GM19035 (cell line): ENCODE measurements at regions not wholly inside any gene's neighbourhood (a gene's known extent, or its start where the extent isn't known, plus 50 kb on each side); places are given as distances from the start of the nearest gene placed in this dataset.

Experiments
- ATAC-seq: cut with Tn5 transposase; IDR thresholded peaks from one replicate; pipeline ENCODE4 v1.9.1; 2021; ENCODE audit not compliant: unreplicated experiment

DNA sequence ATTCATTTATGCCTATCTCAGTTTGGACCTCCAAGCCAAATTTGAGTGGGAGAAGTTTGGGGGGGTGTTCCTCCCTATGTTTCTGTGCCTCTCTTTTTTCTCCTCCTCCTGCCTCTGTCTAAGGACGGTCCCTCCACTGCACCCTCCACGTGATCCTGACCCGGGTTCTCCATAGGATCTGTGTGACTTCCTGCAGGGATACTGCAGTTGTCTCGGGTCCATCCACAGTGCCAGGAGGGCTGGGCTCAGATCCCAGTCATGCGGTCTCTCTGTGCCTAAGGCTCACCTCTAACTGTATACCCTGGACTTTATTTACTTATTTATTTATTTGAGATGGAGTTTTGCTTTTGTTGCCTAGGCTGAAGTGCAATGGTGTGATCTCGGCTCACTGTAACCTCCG is 1354.5 kb downstream of the BRD1 start:
- no peak for ATAC-seq

GRCh38 chr22:48464246-48464645 is 1363.4 kb downstream of the BRD1 start:
- ATAC-seq: no peak

DNA sequence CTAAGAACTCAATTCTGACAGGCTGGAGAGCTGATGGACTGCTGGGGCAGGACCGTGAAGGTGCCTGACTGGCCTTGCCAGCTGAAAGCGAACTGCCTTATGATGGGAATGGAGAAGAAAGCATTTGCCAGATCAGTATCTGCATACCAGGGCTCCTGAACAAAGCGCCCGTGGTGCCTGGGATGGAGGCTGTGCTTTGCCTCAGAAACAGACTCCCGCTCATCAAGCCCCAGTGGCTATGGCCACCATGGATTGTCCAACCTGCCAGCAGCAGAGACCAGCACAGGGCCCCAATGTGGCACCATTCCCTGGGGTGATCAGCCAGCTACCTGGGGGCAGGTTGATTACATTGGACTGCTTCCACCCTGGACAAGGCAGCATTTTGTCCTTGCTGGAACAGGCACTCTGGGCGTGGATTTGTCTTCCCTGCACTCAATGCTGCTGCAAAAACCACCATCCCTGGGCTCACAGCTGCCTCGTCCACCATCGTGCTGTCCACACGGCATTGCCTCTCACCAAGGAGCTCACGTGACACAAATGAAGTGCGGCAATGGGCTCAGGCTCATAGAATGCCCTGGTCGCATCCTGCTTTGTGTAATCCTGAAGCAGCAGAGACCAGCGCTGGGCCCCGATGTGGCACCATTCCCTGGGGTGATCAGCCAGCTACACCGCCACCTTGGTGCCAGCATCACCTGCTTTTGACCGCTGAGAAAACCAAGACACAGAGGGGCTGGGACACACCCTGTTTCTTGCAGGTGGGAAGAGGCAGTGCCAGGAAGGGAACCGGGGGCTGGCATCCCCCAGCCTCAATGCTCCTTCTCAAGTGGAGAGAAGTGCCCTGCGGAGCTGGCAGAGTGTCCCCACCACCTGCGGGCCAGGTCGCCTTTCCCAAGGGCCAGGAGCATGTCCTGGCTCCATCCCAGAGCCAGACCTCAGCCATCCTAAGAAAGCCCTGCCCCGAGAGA is 1367.5 kb downstream of the BRD1 start:
- ATAC-seq: no peak

DNA sequence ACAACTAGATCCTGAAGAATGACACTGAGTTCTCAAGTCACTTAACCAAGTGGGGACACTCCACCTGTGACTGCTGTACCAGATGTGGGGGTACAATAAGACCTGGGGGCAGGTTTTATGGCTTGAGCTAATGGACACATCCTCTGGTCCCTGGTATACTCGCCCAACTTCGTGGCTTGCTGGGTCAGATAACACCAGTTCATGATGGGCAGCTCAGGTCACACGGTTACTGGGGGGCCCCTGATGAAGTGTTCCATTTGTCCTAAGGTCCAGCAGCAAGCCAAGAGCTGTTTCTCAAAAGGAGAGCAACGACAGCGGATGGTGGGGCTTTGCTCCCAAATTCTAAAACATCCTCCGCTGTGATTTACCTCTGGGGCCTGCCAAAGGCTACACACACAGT is 1368.4 kb downstream of the BRD1 start:
- no peak for ATAC-seq

DNA sequence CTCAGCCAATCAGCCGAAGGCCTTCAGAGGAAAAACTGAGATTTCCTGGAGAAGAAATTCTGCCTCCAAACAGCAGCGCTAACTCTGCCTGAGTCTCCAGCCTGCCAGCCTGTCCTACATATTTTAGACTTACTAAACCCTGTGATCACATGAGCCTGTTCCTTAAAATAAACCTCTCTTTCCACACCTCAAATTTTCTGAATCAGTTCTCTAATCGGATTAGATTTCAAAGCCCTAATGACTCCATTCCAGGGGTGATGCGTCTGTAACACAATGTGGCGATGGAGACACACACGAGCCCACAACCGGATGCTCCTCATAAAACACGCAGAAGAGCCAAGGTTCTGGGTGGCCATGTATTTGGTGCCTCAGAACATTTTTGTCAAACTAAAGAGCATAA is 1371.2 kb downstream of the BRD1 start:
- ATAC-seq: no peak

GRCh38 chr22:48453751-48454485 is 1373.8 kb downstream of the BRD1 start:
- ATAC-seq: no peak

- no peak for ATAC-seq
Measured at GRCh38 chr22:48453171-48453570, 1374.5 kb downstream of the BRD1 start.

DNA sequence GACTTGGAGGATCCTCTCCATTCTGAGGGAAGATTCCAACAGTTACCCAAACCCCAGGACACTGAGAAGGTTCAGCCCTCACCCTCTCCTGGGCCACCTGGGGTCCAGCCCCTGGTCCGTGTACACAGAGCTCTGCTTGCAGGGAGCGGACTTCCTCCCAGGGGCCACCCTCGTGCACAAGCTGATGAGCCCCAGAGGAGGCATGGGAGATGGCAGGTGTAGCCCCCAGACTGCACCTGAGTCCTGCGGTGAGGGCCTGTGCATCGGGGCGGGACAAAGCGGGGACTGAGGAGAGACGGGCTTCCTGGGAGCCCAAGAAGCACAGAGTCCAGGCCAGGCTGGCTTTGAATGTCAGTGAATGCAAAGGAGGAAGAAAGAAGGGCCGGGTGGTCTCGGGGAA is 1374.9 kb downstream of the BRD1 start:
- ATAC-seq: no peak

- no peak for ATAC-seq
Measured at GRCh38 chr22:48451891-48452290, 1375.8 kb downstream of the BRD1 start.

DNA sequence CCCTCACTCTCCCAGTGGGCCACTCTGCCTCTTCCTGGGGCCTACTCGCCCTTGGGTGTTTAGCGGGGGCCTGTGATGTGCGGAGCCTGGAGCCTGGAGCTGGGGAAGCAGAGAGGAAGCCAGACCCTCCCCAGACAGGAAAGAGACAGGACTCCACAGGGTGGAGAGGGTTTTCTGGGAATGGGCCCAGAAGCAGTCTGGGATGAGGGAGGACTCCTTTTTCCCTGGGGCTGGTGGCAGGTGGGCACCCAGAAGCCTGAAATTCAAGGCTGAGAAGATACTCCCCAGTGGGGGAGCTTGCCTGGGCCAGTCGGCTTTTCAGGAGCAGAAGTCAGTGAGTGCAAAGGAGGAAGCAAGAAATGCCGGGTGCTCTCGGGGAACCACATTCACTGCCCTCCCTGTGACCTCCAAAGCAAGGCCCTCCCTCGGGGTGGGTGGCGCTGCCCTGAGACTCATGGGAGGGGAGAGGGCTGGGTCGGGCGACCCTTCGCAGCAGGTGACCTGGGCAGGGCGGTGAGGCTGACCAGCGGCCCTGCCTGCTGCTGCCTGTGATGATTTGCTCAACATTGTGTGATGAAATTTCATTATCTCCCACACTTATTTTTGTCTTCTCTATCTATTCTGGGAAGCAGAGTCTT is 1377.4 kb downstream of the BRD1 start:
- ATAC-seq: no peak

DNA sequence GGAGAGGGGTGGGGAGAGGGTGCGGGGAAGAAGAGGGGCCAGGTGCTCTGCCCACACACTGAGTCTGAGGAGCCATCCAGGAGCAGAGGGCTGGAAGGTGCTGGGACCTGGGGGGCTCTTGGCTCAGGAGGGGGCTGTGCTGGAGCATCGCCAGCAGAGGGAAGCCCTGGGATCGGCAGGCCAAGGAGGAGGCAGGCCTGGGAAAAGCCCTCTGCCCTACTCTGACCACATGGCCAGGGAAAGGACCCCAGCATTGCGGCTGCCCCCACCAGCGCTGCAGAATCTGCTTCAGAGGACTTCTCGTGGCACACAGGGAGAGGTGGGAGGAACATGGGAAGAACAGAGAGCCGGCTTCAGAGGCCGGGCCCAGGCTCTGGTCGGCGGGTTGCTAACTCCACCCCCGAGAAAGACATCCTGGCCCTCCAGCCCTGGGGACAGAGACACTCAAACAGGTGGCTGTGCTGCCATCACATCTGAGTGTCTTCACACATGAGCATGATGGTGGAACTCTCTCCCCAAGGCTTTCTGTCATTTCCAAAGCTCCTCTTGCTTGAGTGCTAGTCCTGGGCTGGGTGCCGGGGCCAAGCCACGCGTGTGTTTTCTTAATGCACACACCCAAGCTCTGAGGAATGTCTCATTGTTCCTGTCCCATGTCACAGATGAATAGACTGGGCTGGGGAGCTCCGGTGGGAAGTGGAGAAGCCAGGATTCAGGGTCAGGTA is 1378.0 kb downstream of the BRD1 start:
- no peak for ATAC-seq

GRCh38 chr22:48448821-48449220 is 1378.9 kb downstream of the BRD1 start:
- ATAC-seq: no peak

DNA sequence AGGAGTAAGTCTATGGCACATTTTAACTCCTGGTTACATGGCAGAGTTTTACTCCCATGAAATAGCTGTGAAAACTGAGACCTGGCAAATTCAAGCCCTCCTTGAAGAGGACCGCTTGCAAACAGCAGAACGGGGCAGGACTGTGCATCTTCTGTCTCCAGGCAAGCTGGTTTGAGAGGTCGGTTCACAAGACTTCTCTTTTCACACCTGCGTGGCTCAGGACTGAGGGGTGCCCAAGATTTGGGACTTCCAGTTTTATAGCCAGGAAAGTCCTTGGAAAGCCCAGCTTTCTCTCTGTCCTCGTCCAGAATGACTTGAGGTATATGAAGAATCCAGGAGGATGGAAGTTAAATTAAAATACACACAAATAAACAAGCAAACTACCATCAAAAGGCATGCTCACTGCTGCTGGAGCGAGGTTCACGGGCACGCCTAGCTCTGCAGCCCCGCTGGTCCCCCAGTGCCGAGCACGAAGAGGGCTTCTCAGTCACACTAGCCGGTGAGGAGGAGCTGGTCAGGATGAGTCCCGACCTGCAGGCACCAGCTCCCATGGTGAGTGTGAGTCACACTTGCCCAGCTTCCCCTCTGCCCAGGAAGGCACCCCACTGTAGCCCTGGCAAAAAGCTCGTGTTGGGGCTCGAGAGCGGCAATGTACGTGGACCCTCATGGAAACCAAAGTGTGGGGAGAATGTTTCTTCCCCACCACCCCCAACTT is 1382.4 kb downstream of the BRD1 start:
- no peak for ATAC-seq

DNA sequence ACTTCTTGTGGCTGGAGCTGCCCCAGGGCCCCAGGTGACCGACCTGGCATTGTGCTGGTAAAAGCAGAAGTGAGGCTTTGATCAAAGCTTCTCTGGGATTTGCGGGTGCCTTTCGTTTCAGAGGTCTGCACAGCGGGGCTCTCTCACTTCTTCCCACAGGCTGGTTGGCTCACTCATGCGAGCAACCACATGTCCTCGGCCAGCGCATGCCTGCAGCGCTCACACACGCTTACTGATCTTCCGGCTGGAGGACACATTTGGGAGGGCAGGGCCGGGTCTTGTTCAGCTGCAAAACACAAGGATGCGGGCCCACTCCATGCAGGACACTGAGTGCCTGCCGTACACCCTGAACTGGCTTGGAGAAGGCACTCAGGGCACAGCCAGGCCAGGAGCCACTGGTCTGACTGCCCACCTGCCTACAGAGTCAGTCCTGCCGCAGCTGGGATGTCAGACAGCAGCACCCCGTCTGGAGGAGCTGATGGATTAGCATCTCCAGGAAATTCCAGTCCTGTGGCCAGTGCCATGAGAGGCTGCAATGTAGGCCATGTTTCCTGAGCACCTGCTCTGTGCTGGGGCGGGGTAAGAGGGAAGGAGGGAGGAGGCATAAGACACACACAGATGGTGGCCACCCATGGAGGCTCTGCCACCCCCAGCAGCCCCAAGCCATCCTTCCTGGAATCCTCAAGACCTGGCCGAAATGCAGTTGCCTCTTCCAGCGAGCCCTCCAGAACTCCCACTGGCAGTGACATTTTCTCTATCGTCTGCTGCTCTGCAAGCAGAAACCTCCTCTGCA is 1383.2 kb downstream of the BRD1 start:
- ATAC-seq: peak; percentile 60

DNA sequence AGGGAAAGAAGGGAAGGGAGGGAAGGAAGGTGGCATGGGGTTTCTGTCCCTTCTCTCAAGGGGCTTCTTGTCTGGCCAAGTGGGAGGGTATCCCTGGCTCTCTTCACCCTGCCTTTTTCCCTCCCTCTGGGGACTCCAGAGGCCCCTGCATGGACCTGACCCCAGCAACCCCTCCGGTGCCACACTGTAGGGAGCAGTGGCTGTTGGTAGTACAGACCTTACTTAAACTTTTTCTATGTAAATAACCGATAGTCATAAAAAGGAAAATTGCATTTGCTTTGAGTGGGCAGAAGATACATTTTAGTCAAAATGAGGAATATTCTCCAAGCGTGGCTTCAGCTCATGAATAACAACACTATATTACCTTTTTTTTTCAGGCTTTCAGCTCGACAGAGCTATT is 1384.0 kb downstream of the BRD1 start:
- ATAC-seq: no peak

GRCh38 chr22:48442663-48443062 is 1385.0 kb downstream of the BRD1 start:
- ATAC-seq: no peak

DNA sequence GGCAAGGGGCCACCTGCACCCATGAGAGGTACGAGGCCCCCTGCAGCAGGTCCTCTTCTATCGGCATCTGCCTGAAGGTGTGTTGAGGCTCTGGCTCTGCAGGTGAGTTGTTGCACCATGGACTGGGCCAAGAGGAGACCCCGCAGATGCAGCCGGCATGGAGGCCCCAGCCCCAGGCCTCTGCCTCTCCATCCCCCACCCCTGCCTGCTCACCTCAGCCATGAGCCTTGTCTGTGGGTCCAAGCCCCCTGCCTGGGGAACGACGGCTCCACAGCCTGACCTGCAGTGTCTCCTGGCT is 1386.2 kb downstream of the BRD1 start:
- ATAC-seq: no peak

DNA sequence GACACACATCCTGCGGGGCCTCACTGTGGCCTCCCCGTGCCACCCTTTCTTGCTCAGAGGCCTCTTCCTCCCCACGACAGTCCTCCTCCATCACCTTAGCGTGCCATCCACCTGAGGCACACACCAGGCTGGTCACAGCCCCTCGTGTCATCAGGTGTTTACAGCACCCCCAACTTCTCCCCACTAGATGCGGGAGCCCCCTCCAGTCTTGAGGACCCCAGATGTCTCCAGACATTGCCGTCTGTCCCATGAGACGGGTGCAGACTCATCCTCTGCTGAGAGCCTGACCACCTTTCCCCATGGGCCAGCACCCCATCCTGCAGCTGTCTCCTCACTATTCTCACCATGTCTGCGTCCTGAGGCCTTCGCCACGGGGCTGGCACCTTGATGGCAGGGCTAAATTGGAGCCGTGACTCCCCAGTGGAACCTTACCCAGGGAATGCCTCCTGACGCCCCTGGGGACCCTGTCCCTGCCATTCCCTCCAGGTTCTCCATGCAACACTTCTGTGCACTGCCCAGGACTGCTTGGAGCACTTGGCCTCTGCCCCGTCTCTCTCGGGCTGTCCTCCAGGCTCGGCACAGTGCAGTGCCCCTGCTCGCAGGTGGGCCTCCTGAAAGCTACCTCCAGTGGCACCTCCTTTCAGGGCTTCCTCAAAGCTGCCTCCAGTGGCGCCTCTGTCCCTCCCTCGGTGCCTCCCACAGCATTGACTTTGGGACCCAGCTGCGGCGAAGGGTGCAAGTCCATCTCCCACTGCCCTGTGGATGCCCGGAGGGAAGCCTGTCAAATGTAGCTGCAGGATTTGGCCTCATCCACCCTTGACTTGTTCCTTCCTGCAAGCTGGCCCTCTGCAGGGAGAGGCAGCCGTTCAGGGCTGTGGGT is 1386.8 kb downstream of the BRD1 start:
- no peak for ATAC-seq

GRCh38 chr22:48440176-48440575 is 1387.5 kb downstream of the BRD1 start:
- no peak for ATAC-seq
